HEK293 (cell line): ENCODE measurements at regions not wholly inside any gene's neighbourhood (a gene's known extent, or its start where the extent isn't known, plus 50 kb on each side); places are given as distances from the start of the nearest gene placed in this dataset.

Source experiments
- CTCF ChIP-seq: fragments of 450-650 bp; formaldehyde crosslinking; IDR thresholded peaks from 2 replicates; pipeline ENCODE4 v1.5.1; 2016; ENCODE audit warnings: missing biosample characterization, missing genetic modification characterization
- GLI4 ChIP-seq: fragments of 450-650 bp; formaldehyde crosslinking; IDR thresholded peaks from 2 replicates; pipeline ENCODE4 v1.5.1; 2016; ENCODE audit warnings: missing biosample characterization, missing genetic modification characterization
- ZNF146 ChIP-seq: fragments of 450-650 bp; formaldehyde crosslinking; IDR thresholded peaks from 2 replicates; pipeline ENCODE4 v1.5.1; 2016; ENCODE audit warnings: missing biosample characterization, missing genetic modification characterization
- ZNF629 ChIP-seq: fragments of 450-650 bp; formaldehyde crosslinking; IDR thresholded peaks from 2 replicates; pipeline ENCODE4 v1.5.1; 2017; ENCODE audit warnings: missing biosample characterization, missing genetic modification characterization

- no peak for TF ChIP-seq CTCF (tag by site-specific recombination)
- no peak for TF ChIP-seq ZNF629 (tag by site-specific recombination)
- TF ChIP-seq ZNF146: no peak
- no peak for TF ChIP-seq GLI4
Observed at GRCh38 chr14:25626986-25627385, 577.0 kb upstream of the STXBP6 start.
